Brain microvascular endothelial cell (primary cell): ENCODE measurements at regions not wholly inside any gene's neighbourhood (a gene's known extent, or its start where the extent isn't known, plus 50 kb on each side); places are given as distances from the start of the nearest gene placed in this dataset.
"Not testable (repeated sequence)": the region's sequence is repeated elsewhere in the genome, so short reads cannot be mapped to it uniquely, and the experiment has no call there.

Source experiments
- DNase-seq: peaks from one replicate; pipeline ENCODE4 v3.0.0-alpha.2; 2020
- H3K27ac ChIP-seq: fragments of 250-450 bp; sonication (Bioruptor Pico); 2 replicates; pipeline ENCODE4 v1.5.1; 2020; ENCODE audit warnings: mild to moderate bottlenecking, moderate library complexity
- H3K27me3 ChIP-seq: fragments of 250-450 bp; sonication (Bioruptor Pico); replicated peaks from 2 replicates; pipeline ENCODE4 v1.5.1; 2020; ENCODE audit warnings: mild to moderate bottlenecking
- H3K36me3 ChIP-seq: fragments of 250-450 bp; sonication (Bioruptor Pico); replicated peaks from 2 replicates; pipeline ENCODE4 v1.5.1; 2020; ENCODE audit warnings: mild to moderate bottlenecking
- H3K4me3 ChIP-seq: 2 replicates; pipeline ENCODE4 v1.5.1; 2011; ENCODE audit warnings: low read depth, mild to moderate bottlenecking, control low read depth, low read length, moderate library complexity
- in situ Hi-C: cut with HindIII; loops from 2 replicates; pipeline ENCODE4 v1.10.0; 2017; ENCODE audit warnings: low sequenced_read_pairs, low pct_ligation_motif_present
- TF ChIP-seq, protein P1 (sequence below): IDR thresholded peaks from 2 replicates; pipeline ENCODE4 v1.5.1; 2011; ENCODE audit warnings: low read depth, mild to moderate bottlenecking, moderate library complexity, low read length, control low read depth, inconsistent platforms; ENCODE audit errors: missing control alignments

DNA sequence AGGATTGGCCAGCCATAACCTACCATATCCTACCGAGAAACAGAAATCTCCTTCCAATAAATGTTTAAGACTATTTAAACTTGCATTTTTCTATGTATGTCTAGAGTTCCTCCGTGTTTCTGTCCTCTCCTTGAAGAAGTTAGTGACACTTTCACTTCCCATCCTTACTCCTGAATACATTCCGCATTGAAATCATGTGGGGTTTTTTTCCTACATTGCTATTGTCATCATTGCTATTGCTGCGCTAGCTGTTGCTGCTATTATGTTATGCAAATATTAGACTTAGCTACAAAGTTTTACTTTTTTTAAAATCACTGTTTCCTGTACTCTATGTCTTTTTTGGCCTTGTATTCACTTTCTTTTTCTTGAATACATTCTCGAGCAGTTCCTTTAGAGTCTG, 83.3 kb upstream of the NEK6 start:
- in situ Hi-C loops, result no loop called here
- TF ChIP-seq, protein P1, sequence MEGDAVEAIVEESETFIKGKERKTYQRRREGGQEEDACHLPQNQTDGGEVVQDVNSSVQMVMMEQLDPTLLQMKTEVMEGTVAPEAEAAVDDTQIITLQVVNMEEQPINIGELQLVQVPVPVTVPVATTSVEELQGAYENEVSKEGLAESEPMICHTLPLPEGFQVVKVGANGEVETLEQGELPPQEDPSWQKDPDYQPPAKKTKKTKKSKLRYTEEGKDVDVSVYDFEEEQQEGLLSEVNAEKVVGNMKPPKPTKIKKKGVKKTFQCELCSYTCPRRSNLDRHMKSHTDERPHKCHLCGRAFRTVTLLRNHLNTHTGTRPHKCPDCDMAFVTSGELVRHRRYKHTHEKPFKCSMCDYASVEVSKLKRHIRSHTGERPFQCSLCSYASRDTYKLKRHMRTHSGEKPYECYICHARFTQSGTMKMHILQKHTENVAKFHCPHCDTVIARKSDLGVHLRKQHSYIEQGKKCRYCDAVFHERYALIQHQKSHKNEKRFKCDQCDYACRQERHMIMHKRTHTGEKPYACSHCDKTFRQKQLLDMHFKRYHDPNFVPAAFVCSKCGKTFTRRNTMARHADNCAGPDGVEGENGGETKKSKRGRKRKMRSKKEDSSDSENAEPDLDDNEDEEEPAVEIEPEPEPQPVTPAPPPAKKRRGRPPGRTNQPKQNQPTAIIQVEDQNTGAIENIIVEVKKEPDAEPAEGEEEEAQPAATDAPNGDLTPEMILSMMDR, result no peak
- no peak for DNase-seq
- H3K27me3 ChIP-seq, result peaks cover 8% of the 10 kb centered on the region
- H3K36me3 ChIP-seq, result no peaks in the 10 kb centered on the region
- no peak overlapping the region for H3K27ac ChIP-seq
- no peak overlapping the region for H3K4me3 ChIP-seq

DNA sequence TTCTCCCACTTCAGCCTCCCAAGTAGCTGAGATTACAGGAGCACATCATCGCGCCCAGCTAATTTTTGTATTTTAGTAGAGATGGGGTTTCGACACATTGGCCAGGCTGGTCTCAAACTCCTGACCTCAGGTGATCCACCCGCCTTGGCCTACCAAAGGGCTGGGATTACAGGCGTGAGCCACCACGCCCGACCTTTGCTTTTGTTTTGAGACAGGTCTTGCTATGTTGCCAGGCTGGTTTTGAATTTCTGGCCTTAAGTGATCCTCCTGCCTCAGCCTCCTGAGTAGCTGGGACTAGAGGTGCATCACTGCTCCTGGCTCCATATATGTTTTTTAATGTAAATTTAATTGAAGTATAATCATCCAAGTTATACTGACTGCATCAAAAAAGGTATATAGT, 80.2 kb upstream of the NEK6 start:
- in situ Hi-C loops, H3K27me3 ChIP-seq, DNase-seq, H3K4me3 ChIP-seq, H3K27ac ChIP-seq, H3K36me3 ChIP-seq: not testable (repeated sequence)

DNA sequence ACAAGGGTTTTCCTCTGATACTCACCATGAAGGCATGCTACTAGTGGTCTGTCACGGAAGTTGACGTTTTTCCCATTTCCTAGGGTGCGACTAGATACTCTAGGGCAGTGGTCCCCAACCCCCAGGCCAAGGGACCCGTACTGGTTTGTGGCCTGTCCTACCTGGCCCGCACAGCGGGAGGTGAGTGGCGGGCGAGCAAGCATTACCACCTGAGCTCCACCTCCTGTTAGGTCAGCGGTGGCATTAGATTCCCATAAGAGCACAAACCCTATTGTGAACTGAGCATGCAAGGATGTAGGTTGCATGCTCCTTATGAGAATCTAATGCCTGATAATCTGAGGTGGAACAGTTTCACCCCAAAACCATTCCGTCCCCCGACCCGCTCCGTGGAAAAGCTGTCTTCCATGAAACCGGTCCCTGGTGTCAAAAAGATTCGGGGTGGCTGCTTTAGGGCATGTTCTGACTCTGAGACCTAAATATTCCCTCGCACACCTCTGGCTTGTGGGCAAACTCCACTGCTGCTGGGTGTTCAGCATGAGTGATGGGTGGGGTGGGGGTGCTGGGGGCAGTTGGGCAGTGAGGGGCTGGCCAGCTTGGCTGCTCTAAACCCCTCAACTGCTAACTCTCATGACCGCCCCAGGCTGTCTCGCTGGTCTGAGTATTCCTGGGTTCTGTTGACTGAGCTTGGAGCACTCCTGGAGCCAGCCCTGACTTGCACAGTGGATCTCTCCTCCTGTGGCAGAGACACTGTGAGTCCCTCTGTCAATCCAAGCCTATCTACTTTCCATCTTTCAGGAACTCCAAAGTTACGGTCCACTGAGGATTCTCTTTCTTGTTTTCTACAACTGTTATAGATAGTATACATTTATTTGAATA, 78.3 kb upstream of the NEK6 start:
- H3K36me3 ChIP-seq, result no peaks in the 10 kb centered on the region
- H3K27ac ChIP-seq, result no peak overlapping the region
- DNase-seq, result no peak
- H3K27me3 ChIP-seq, result peaks cover 5% of the 10 kb centered on the region
- no peak overlapping the region for H3K4me3 ChIP-seq
- in situ Hi-C loops, result no loop called here
- TF ChIP-seq, protein P1, result no peak

DNA sequence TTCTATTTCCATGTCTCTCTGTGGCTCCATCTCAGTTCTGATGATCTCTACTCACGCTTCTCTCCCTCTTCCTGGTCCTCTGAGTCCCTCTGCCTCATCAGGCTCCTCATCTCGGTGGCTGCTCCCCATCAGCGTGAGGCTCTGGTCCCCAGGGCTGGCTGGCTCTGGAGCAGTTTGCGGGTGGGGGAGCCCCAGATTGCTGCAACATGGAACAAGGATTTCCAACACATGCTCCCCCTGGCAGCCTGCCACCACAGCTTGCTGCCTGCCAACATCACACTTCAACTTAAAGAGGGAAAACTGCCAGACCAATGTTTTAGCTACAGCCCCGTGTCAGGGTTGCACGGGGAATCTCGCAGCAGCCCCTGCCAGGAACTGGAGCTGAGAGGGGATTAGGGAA, 77.2 kb upstream of the NEK6 start:
- Histone ChIP-seq H3K4me3 (no peak overlapping the region), H3K27me3 (peaks cover 5% of the 10 kb centered on the region), H3K36me3 (no peaks in the 10 kb centered on the region), H3K27ac (no peak overlapping the region)
- no peak for DNase-seq
- TF ChIP-seq, protein P1, result no peak
- in situ Hi-C loops, result no loop called here

DNA sequence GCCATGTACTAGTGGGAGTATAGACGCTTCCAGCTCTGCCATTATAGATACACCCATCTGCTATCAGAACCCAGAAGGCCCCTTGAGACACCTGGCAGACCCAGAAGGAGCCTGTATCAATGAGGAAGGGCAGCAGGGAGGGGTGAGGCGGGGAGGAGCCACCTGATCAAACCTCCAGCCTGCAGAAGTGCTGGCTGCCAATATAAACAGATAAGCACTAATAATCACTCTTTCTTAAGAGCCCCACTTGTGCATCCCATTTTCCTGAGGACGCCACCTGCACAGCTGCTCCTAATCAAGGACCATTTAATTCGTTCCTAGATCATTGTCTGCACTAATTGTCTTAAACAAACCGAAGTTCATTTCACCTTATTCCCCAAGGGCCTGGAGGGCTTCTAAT, 75.0 kb upstream of the NEK6 start:
- in situ Hi-C loops, result no loop called here
- Histone ChIP-seq H3K36me3 (no peaks in the 10 kb centered on the region), H3K27ac (no peak overlapping the region), H3K27me3 (peaks cover 5% of the 10 kb centered on the region), H3K4me3 (no peak overlapping the region)
- TF ChIP-seq, protein P1, result no peak
- DNase-seq, result no peak

DNA sequence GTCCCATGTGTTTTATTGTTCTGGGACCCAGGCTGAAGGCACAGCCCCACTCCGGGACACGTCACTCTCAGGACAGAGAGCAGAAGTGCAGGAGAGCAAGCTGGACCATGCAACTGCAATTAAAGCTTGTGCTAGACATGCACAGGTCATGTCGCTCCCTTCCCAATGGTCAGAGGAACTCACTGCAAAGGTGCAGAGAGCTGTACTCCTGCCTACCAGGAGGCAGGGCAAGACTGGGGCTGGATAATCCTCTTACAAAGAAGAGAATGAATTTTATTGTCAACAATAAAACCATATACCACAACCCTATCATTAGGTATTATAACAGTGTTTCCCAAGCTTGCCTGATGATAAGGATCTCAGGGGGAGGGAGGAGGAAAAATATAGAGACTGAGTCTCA, 74.0 kb upstream of the NEK6 start:
- Histone ChIP-seq H3K27ac (no peak overlapping the region), H3K4me3 (no peak overlapping the region), H3K36me3 (no peaks in the 10 kb centered on the region), H3K27me3 (peaks cover 5% of the 10 kb centered on the region)
- in situ Hi-C loops, result no loop called here
- DNase-seq, result no peak
- TF ChIP-seq, protein P1, result no peak
